ENCODE measurements at regions not wholly inside any gene's neighbourhood (a gene's known extent, or its start where the extent isn't known, plus 50 kb on each side); places are given as distances from the start of the nearest gene placed in this dataset.

GRCh38 chr5:167888393-167888792, 403.1 kb upstream of the WWC1 start:
- Histone ChIP-seq H3K4me1 (ENCODE audit: insufficient read depth, low read length, severe bottlenecking) (no peaks in the 10 kb centered on the region), H4K20me1 (ENCODE audit: insufficient read depth, low read length) (no peaks in the 10 kb centered on the region), H3K27me3 (ENCODE audit: insufficient read depth, low read length) (no peaks in the 10 kb centered on the region), H3K36me3 (ENCODE audit: insufficient read depth, low read length) (no peaks in the 10 kb centered on the region), H3K9me2 (ENCODE audit: low read depth, low read length) (no peaks in the 10 kb centered on the region), H3K4me2 (ENCODE audit: low read length) (no peak overlapping the region), H3K4me3 (ENCODE audit: low read depth, low read length, poor library complexity, severe bottlenecking) (no peak overlapping the region), H2AFZ (ENCODE audit: low read length) (no peak overlapping the region), H3F3A (ENCODE audit: insufficient read depth, low read length) (no peaks in the 10 kb centered on the region), H3K9ac (ENCODE audit: low read length) (no peak overlapping the region), H3K27ac (ENCODE audit: low read depth, low read length, poor library complexity, severe bottlenecking) (no peak overlapping the region), H3K79me2 (ENCODE audit: insufficient read depth, low read length) (no peaks in the 10 kb centered on the region), H3K9me3 (ENCODE audit: low read length) (no peaks in the 10 kb centered on the region)
- no peak for TF ChIP-seq EZH2 (IDR thresholded peaks at IDR 0.05; ENCODE audit: borderline replicate concordance, low read length)
- TF ChIP-seq CTCF (IDR thresholded peaks at IDR 0.05; ENCODE audit: low read length), result no peak

GRCh38 chr5:167889276-167889675, 402.2 kb upstream of the WWC1 start:
- TF ChIP-seq CTCF (IDR thresholded peaks at IDR 0.05; ENCODE audit: low read length), result no peak
- no peak for TF ChIP-seq EZH2 (IDR thresholded peaks at IDR 0.05; ENCODE audit: borderline replicate concordance, low read length)
- H2AFZ ChIP-seq (ENCODE audit: low read length), result no peak overlapping the region
- H4K20me1 ChIP-seq (ENCODE audit: insufficient read depth, low read length), result no peaks in the 10 kb centered on the region
- no peaks in the 10 kb centered on the region for H3K9me3 ChIP-seq (ENCODE audit: low read length)
- H3K27me3 ChIP-seq (ENCODE audit: insufficient read depth, low read length), result no peaks in the 10 kb centered on the region
- H3K9ac ChIP-seq (ENCODE audit: low read length), result no peak overlapping the region
- H3K4me2 ChIP-seq (ENCODE audit: low read length), result no peak overlapping the region
- H3K9me2 ChIP-seq (ENCODE audit: low read depth, low read length), result no peaks in the 10 kb centered on the region
- no peaks in the 10 kb centered on the region for H3F3A ChIP-seq (ENCODE audit: insufficient read depth, low read length)
- no peaks in the 10 kb centered on the region for H3K4me1 ChIP-seq (ENCODE audit: insufficient read depth, low read length, severe bottlenecking)
- no peak overlapping the region for H3K4me3 ChIP-seq (ENCODE audit: low read depth, low read length, poor library complexity, severe bottlenecking)
- H3K79me2 ChIP-seq (ENCODE audit: insufficient read depth, low read length), result no peaks in the 10 kb centered on the region
- H3K27ac ChIP-seq (ENCODE audit: low read depth, low read length, poor library complexity, severe bottlenecking), result no peak overlapping the region
- H3K36me3 ChIP-seq (ENCODE audit: insufficient read depth, low read length), result no peaks in the 10 kb centered on the region

GRCh38 chr5:167892352-167893115, 398.9 kb upstream of the WWC1 start:
- H3K36me3 ChIP-seq (ENCODE audit: insufficient read depth, low read length), result no peaks in the 10 kb centered on the region
- H3K79me2 ChIP-seq (ENCODE audit: insufficient read depth, low read length), result no peaks in the 10 kb centered on the region
- no peaks in the 10 kb centered on the region for H3K9me2 ChIP-seq (ENCODE audit: low read depth, low read length)
- H3K9me3 ChIP-seq (ENCODE audit: low read length), result no peaks in the 10 kb centered on the region
- H3K27ac ChIP-seq (ENCODE audit: low read depth, low read length, poor library complexity, severe bottlenecking), result no peak overlapping the region
- no peaks in the 10 kb centered on the region for H3F3A ChIP-seq (ENCODE audit: insufficient read depth, low read length)
- no peak overlapping the region for H3K9ac ChIP-seq (ENCODE audit: low read length)
- H3K27me3 ChIP-seq (ENCODE audit: insufficient read depth, low read length), result no peaks in the 10 kb centered on the region
- H3K4me1 ChIP-seq (ENCODE audit: insufficient read depth, low read length, severe bottlenecking), result no peaks in the 10 kb centered on the region
- TF ChIP-seq CTCF (IDR thresholded peaks at IDR 0.05; ENCODE audit: low read length) (no peak), EZH2 (IDR thresholded peaks at IDR 0.05; ENCODE audit: borderline replicate concordance, low read length) (no peak)
- H4K20me1 ChIP-seq (ENCODE audit: insufficient read depth, low read length), result no peaks in the 10 kb centered on the region
- H2AFZ ChIP-seq (ENCODE audit: low read length), result no peak overlapping the region
- H3K4me3 ChIP-seq (ENCODE audit: low read depth, low read length, poor library complexity, severe bottlenecking), result no peak overlapping the region
- no peak overlapping the region for H3K4me2 ChIP-seq (ENCODE audit: low read length)
